ENCODE measurements at regions not wholly inside any gene's neighbourhood (a gene's known extent, or its start where the extent isn't known, plus 50 kb on each side); places are given as distances from the start of the nearest gene placed in this dataset.

DNA sequence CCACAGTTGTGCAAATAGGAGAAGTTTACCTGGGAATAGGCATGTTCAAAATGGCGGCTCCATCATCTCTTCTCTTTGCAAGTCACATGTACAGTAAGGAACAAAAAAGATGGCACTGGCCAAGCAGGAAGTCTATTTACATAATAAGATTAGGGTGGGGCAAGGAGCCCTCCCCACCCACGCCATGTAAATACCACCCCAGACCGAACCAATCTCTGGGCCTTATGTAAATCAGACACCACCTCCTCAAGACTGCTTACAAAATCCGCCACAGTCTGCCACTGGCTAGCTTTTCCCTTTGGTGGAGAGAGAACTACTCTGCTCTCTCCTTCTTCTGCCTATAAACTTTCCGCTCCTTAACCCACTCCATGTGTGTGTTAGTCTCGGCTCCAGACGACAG, 1496.3 kb downstream of the REEP3 start:
- TF ChIP-seq GLIS3 (CRISPR knock-in tag; IDR thresholded peaks at IDR 0.05) = no peak
- no peak for ATAC-seq

DNA sequence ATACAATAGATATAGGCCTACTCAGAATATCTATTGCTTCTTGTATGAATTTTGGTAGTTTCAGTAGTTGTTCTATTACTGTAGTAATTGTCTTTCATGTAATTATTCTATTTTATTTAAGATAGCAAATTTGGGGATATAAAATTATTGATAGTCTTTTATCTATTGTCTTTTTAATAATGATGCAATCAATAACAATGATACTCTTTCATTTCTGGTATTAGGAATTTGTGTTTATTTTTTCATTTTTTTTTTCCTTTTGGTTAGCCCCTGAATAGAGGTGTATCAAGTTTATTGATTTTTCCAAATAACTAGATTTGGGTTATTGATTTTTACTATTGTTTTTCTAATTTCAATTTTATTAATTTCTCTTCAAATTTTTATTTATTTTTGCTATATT, 1503.7 kb downstream of the REEP3 start:
- TF ChIP-seq SNAI2 (CRISPR knock-in tag; IDR thresholded peaks at IDR 0.05) (no peak), ZC3H10 (CRISPR knock-in tag; IDR thresholded peaks at IDR 0.05) (no peak), ZFP30 (CRISPR knock-in tag; IDR thresholded peaks at IDR 0.05) (no peak), RARB (CRISPR knock-in tag; IDR thresholded peaks at IDR 0.05) (no peak), TOX (CRISPR knock-in tag; IDR thresholded peaks at IDR 0.05; ENCODE audit: borderline replicate concordance) (no peak)

DNA sequence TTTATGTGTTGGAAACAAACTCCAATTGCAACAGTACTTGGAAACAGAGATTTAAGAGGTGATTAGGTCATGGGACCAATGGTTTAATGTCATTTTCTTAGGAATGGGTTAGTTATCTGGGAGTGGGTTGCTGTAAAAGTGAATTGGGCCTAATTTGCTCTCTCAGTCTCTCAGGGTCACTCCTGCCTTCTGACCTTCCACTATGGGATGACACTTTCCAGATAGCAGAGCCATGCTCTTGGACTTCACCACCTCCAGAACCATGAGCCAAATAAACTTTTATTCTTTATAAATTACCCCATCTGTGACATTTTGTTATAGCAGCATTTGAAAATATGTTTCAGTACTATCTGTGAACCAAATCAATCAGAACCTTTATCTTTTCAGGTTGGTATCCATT, 1509.1 kb downstream of the REEP3 start:
- ATAC-seq = no peak

More for the DNA sequence above, 1503.7 kb downstream of the REEP3 start:
- no peak for ATAC-seq

GRCh38 chr10:65032867-65033769, 1511.9 kb downstream of the REEP3 start:
- ATAC-seq = no peak
- no peak for TF ChIP-seq ZC3H10 (CRISPR knock-in tag; IDR thresholded peaks at IDR 0.05)
- TF ChIP-seq CREB5 (CRISPR knock-in tag; IDR thresholded peaks at IDR 0.05; ENCODE audit: low read depth) = no peak
- TF ChIP-seq OSR1 (CRISPR knock-in tag; IDR thresholded peaks at IDR 0.05) = no peak
- TF ChIP-seq ARNTL (CRISPR knock-in tag; IDR thresholded peaks at IDR 0.05; ENCODE audit: borderline replicate concordance, low read depth) = no peak
- TF ChIP-seq, protein P1, sequence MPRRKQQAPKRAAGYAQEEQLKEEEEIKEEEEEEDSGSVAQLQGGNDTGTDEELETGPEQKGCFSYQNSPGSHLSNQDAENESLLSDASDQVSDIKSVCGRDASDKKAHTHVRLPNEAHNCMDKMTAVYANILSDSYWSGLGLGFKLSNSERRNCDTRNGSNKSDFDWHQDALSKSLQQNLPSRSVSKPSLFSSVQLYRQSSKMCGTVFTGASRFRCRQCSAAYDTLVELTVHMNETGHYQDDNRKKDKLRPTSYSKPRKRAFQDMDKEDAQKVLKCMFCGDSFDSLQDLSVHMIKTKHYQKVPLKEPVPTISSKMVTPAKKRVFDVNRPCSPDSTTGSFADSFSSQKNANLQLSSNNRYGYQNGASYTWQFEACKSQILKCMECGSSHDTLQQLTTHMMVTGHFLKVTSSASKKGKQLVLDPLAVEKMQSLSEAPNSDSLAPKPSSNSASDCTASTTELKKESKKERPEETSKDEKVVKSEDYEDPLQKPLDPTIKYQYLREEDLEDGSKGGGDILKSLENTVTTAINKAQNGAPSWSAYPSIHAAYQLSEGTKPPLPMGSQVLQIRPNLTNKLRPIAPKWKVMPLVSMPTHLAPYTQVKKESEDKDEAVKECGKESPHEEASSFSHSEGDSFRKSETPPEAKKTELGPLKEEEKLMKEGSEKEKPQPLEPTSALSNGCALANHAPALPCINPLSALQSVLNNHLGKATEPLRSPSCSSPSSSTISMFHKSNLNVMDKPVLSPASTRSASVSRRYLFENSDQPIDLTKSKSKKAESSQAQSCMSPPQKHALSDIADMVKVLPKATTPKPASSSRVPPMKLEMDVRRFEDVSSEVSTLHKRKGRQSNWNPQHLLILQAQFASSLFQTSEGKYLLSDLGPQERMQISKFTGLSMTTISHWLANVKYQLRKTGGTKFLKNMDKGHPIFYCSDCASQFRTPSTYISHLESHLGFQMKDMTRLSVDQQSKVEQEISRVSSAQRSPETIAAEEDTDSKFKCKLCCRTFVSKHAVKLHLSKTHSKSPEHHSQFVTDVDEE (CRISPR knock-in tag; IDR thresholded peaks at IDR 0.05) = no peak
- TF ChIP-seq ISL1 (CRISPR knock-in tag; IDR thresholded peaks at IDR 0.05) = no peak
- TF ChIP-seq PPARA (CRISPR knock-in tag; IDR thresholded peaks at IDR 0.05; ENCODE audit: borderline replicate concordance) = no peak
- no peak for TF ChIP-seq ZFP30 (CRISPR knock-in tag; IDR thresholded peaks at IDR 0.05)
- no peak for TF ChIP-seq TOX (CRISPR knock-in tag; IDR thresholded peaks at IDR 0.05; ENCODE audit: borderline replicate concordance)
- TF ChIP-seq ZFP3 (CRISPR knock-in tag; IDR thresholded peaks at IDR 0.05) = no peak
- TF ChIP-seq RARB (CRISPR knock-in tag; IDR thresholded peaks at IDR 0.05) = no peak
- TF ChIP-seq, protein P2, sequence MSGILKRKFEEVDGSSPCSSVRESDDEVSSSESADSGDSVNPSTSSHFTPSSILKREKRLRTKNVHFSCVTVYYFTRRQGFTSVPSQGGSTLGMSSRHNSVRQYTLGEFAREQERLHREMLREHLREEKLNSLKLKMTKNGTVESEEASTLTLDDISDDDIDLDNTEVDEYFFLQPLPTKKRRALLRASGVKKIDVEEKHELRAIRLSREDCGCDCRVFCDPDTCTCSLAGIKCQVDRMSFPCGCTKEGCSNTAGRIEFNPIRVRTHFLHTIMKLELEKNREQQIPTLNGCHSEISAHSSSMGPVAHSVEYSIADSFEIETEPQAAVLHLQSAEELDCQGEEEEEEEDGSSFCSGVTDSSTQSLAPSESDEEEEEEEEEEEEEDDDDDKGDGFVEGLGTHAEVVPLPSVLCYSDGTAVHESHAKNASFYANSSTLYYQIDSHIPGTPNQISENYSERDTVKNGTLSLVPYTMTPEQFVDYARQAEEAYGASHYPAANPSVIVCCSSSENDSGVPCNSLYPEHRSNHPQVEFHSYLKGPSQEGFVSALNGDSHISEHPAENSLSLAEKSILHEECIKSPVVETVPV (CRISPR knock-in tag; IDR thresholded peaks at IDR 0.05) = no peak
- no peak for TF ChIP-seq ZNF70 (CRISPR knock-in tag; IDR thresholded peaks at IDR 0.05)
- TF ChIP-seq, protein P3, sequence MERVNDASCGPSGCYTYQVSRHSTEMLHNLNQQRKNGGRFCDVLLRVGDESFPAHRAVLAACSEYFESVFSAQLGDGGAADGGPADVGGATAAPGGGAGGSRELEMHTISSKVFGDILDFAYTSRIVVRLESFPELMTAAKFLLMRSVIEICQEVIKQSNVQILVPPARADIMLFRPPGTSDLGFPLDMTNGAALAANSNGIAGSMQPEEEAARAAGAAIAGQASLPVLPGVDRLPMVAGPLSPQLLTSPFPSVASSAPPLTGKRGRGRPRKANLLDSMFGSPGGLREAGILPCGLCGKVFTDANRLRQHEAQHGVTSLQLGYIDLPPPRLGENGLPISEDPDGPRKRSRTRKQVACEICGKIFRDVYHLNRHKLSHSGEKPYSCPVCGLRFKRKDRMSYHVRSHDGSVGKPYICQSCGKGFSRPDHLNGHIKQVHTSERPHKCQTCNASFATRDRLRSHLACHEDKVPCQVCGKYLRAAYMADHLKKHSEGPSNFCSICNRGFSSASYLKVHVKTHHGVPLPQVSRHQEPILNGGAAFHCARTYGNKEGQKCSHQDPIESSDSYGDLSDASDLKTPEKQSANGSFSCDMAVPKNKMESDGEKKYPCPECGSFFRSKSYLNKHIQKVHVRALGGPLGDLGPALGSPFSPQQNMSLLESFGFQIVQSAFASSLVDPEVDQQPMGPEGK (CRISPR knock-in tag; IDR thresholded peaks at IDR 0.05; ENCODE audit: borderline replicate concordance) = no peak
- no peak for TF ChIP-seq ZNF8 (CRISPR knock-in tag; IDR thresholded peaks at IDR 0.05)
- no peak for TF ChIP-seq ZNF565 (CRISPR knock-in tag; conservative IDR thresholded peaks at IDR 0.05; ENCODE audit: low read depth)
- no peak for TF ChIP-seq TCF4 (CRISPR knock-in tag; IDR thresholded peaks at IDR 0.05; ENCODE audit: borderline replicate concordance)

More for the DNA sequence above, 1509.1 kb downstream of the REEP3 start:
- TF ChIP-seq POU6F1 (CRISPR knock-in tag; IDR thresholded peaks at IDR 0.05; ENCODE audit: borderline replicate concordance, low read depth) (no peak), GLIS3 (CRISPR knock-in tag; IDR thresholded peaks at IDR 0.05) (no peak), ZFP3 (CRISPR knock-in tag; IDR thresholded peaks at IDR 0.05) (no peak), ISL1 (CRISPR knock-in tag; IDR thresholded peaks at IDR 0.05) (no peak), ZFP30 (CRISPR knock-in tag; IDR thresholded peaks at IDR 0.05) (no peak), ESRRG (CRISPR knock-in tag; IDR thresholded peaks at IDR 0.05) (no peak), ARNTL (CRISPR knock-in tag; IDR thresholded peaks at IDR 0.05; ENCODE audit: borderline replicate concordance, low read depth) (no peak), SNAI2 (CRISPR knock-in tag; IDR thresholded peaks at IDR 0.05) (no peak), TOX (CRISPR knock-in tag; IDR thresholded peaks at IDR 0.05; ENCODE audit: borderline replicate concordance) (no peak)
- TF ChIP-seq, protein P3 (CRISPR knock-in tag; IDR thresholded peaks at IDR 0.05; ENCODE audit: borderline replicate concordance) = no peak
